H1 (cell line): ENCODE measurements at regions not wholly inside any gene's neighbourhood (a gene's known extent, or its start where the extent isn't known, plus 50 kb on each side); places are given as distances from the start of the nearest gene placed in this dataset.

ENCODE experiments used
- BCL11A ChIP-seq, 2 experiments: IDR thresholded peaks; one replicate each; pipeline ENCODE4 v1.6.1; 2011; ENCODE audit warnings: low read depth in 2 of 2, low read length in 2 of 2, mild to moderate bottlenecking in 2 of 2
- JUN ChIP-seq: IDR thresholded peaks from 2 replicates; pipeline ENCODE4 v1.6.1; 2011; ENCODE audit warnings: low read depth, mild to moderate bottlenecking, improper control_type of control experiment, low read length
- TAF7 ChIP-seq: optimal IDR thresholded peaks from 2 replicates; pipeline ENCODE3; 2011; ENCODE audit warnings: low read depth, mild to moderate bottlenecking, inconsistent platforms, low read length, moderate library complexity, borderline replicate concordance
- TEAD4 ChIP-seq: IDR thresholded peaks from 2 replicates; pipeline ENCODE4 v1.6.1; 2012; ENCODE audit warnings: low read depth, low read length, inconsistent platforms, mixed read lengths
- YY1 ChIP-seq: IDR thresholded peaks from 2 replicates; pipeline ENCODE4 v1.6.1; 2011; ENCODE audit warnings: low read depth, mild to moderate bottlenecking, low read length

GRCh38 chr6:26223228-26223627, 136.0 kb downstream of the HFE start (continued):
- TF ChIP-seq TAF7 (no peak), JUN (no peak), YY1 (no peak), TEAD4 (no peak), BCL11A (IDR thresholded peaks at IDR 0.05; ENCODE audit: low read depth in 2 of 2, low read length in 2 of 2) (no peak)
- TF ChIP-seq, all 59 proteins: peak for 0
